ENCODE measurements at regions not wholly inside any gene's neighbourhood (a gene's known extent, or its start where the extent isn't known, plus 50 kb on each side); places are given as distances from the start of the nearest gene placed in this dataset.

GRCh38 chr3:178397836-178398235, 138.4 kb upstream of the KCNMB2 start:
- TF ChIP-seq POLR2A (IDR thresholded peaks at IDR 0.05) = no peak
- TF ChIP-seq, protein P1, sequence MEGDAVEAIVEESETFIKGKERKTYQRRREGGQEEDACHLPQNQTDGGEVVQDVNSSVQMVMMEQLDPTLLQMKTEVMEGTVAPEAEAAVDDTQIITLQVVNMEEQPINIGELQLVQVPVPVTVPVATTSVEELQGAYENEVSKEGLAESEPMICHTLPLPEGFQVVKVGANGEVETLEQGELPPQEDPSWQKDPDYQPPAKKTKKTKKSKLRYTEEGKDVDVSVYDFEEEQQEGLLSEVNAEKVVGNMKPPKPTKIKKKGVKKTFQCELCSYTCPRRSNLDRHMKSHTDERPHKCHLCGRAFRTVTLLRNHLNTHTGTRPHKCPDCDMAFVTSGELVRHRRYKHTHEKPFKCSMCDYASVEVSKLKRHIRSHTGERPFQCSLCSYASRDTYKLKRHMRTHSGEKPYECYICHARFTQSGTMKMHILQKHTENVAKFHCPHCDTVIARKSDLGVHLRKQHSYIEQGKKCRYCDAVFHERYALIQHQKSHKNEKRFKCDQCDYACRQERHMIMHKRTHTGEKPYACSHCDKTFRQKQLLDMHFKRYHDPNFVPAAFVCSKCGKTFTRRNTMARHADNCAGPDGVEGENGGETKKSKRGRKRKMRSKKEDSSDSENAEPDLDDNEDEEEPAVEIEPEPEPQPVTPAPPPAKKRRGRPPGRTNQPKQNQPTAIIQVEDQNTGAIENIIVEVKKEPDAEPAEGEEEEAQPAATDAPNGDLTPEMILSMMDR (IDR thresholded peaks at IDR 0.05) = no peak
